ENCODE measurements at regions not wholly inside any gene's neighbourhood (a gene's known extent, or its start where the extent isn't known, plus 50 kb on each side); places are given as distances from the start of the nearest gene placed in this dataset.

- Histone ChIP-seq H3K4me3 (no peak overlapping the region), H3K36me3 (no peaks in the 10 kb centered on the region), H3K27ac (no peak overlapping the region), H3K27me3 (peaks cover 0 to 2% (median 0%) of the 10 kb centered on the region in 7 donors), H3K4me1 (no peaks in the 10 kb centered on the region), H3K9me3 (peaks cover 0 to 7% (median 0%) of the 10 kb centered on the region in 11 donors)
- TF ChIP-seq, protein P1, sequence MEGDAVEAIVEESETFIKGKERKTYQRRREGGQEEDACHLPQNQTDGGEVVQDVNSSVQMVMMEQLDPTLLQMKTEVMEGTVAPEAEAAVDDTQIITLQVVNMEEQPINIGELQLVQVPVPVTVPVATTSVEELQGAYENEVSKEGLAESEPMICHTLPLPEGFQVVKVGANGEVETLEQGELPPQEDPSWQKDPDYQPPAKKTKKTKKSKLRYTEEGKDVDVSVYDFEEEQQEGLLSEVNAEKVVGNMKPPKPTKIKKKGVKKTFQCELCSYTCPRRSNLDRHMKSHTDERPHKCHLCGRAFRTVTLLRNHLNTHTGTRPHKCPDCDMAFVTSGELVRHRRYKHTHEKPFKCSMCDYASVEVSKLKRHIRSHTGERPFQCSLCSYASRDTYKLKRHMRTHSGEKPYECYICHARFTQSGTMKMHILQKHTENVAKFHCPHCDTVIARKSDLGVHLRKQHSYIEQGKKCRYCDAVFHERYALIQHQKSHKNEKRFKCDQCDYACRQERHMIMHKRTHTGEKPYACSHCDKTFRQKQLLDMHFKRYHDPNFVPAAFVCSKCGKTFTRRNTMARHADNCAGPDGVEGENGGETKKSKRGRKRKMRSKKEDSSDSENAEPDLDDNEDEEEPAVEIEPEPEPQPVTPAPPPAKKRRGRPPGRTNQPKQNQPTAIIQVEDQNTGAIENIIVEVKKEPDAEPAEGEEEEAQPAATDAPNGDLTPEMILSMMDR (IDR thresholded peaks at IDR 0.05) = no peak
- 31 to 36% methylated on average over 1 of the region's 1 CpG for WGBS, 2 donors
- DNase-seq (no peak), ATAC-seq (no peak)
- intact Hi-C loops (cut with DNase I) = loop anchor here in 2 of 10 donors (5.0 to 10.0 kb wide), 2 partner anchors 444 to 1047 kb away; no protein-coding TSS in a partner anchor
Observed at GRCh38 chr13:106078191-106078590, 457.3 kb downstream of the EFNB2 start.

DNA sequence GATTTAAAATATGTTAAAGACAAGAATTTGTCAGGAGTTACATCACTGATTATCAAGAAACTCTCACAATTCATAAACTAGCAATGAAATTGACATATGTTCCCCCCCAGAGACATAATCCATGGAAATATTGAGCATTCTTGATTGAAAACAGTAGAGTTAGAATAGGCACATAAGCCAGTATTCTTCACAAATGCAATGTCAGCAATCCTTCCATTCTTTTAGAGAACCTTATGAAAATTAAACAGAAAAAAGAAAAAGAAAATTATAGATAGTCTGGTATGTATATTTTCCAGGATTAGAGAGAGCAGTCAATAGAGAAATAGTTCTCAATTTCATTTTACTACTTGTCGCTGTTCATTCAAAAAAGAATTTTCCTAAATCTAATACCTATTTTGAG is 458.4 kb downstream of the EFNB2 start:
- TF ChIP-seq, protein P1 (IDR thresholded peaks at IDR 0.05) = no peak
- 94 to 98% methylated on average over 1 of the region's 1 CpG for whole genome bisulfite sequencing, 2 donors
- intact Hi-C loops (cut with DNase I) = loop anchor here in 2 of 10 donors (5.0 to 10.0 kb wide), 2 partner anchors 445 to 1048 kb away; no protein-coding TSS in a partner anchor

DNA sequence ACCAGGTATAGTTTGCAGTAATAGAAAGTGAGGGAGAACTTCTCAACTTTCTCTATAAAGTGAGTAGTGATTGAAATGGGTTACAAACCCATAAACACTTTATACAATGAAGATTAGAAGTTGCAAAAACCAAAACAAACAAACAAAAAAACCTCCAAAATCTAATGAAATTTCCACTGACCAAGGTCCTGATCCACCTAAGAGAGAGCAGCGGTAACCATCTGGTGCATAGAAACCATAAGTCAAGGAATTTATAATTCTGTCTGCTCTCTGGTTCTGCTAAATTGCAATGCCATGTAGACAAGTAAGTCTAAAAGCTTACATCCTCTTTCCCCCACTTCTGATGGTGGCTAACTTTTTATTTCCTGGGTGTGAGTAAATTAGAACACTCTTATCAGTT is 463.4 kb downstream of the EFNB2 start:
- Histone ChIP-seq H3K4me3 (no peak overlapping the region), H3K4me1 (no peaks in the 10 kb centered on the region), H3K27ac (no peak overlapping the region), H3K27me3 (peaks cover 0 to 2% (median 0%) of the 10 kb centered on the region in 7 donors), H3K36me3 (no peaks in the 10 kb centered on the region), H3K9me3 (no peaks in the 10 kb centered on the region)
- TF ChIP-seq, protein P1 (IDR thresholded peaks at IDR 0.05) = no peak
- intact Hi-C loops (cut with DNase I) = loop anchor here in 1 of 10 donors (10.0 kb wide), 1 partner anchor 1053 kb away; no protein-coding TSS in a partner anchor
- ATAC-seq (no peak), DNase-seq (no peak)
- 98 to 100% methylated on average over 1 of the region's 1 CpG for WGBS, 2 donors

More for the DNA sequence above, 458.4 kb downstream of the EFNB2 start:
- Histone ChIP-seq H3K27me3 (peaks cover 0 to 2% (median 0%) of the 10 kb centered on the region in 7 donors), H3K4me3 (no peak overlapping the region), H3K4me1 (no peaks in the 10 kb centered on the region), H3K27ac (no peak overlapping the region), H3K9me3 (peaks cover 0 to 7% (median 0%) of the 10 kb centered on the region in 11 donors), H3K36me3 (no peaks in the 10 kb centered on the region)
- ATAC-seq (no peak), DNase-seq (no peak)

DNA sequence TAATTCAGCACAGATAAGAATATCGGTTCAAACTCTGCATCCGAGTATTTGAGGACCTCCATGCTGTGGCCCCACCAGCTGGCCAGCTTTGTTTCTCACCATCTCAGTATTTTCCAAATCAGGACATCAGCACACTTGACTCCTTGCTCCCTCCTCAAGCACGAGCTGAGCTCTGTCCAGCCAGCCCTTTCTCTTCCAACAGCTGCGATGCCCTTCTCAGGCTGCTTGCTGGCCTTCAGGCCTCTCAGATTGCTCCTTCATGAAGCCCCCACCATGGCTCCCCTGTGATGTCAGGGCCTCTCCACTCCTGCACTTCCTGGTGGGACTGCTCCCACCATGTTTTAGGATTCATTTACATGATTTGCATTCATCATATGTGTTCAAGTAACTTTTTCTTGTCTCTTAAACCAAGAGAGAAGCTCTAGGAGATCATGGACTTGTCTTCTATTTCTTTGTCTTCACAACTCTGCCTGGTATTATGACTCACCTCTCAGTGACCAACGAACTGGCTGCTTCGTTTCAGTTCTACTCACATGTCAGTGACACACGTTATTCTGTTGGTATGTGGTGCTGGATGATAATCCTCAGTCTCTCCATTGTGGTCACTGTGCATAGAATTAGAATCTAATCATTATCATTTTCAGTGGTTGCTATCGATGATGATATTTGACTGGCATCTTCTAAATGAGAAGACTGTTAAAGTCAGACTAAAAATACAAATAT is 471.7 kb downstream of the EFNB2 start:
- DNase-seq = no peak
- no peak for ATAC-seq
- intact Hi-C loops (cut with DNase I) = no loop called here
- Histone ChIP-seq H3K27me3 (no peaks in the 10 kb centered on the region), H3K4me3 (no peak overlapping the region), H3K27ac (no peak overlapping the region), H3K36me3 (no peaks in the 10 kb centered on the region), H3K9me3 (no peaks in the 10 kb centered on the region), H3K4me1 (no peaks in the 10 kb centered on the region)
- TF ChIP-seq, protein P1 (IDR thresholded peaks at IDR 0.05) = no peak
- WGBS, 2 donors = 83 to 86% methylated on average over 8 of the region's 8 CpGs
